GOT3 (cell line): ENCODE measurements at regions not wholly inside any gene's neighbourhood (a gene's known extent, or its start where the extent isn't known, plus 50 kb on each side); places are given as distances from the start of the nearest gene placed in this dataset.
"Not testable (repeated sequence)": the region's sequence is repeated elsewhere in the genome, so short reads cannot be mapped to it uniquely, and the experiment has no call there.

Experiments used
- DNase-seq: peaks from one replicate; lab custom pipeline; 2025; ENCODE audit warnings: mixed read lengths; lab: John Stamatoyannopoulos, UW

DNA sequence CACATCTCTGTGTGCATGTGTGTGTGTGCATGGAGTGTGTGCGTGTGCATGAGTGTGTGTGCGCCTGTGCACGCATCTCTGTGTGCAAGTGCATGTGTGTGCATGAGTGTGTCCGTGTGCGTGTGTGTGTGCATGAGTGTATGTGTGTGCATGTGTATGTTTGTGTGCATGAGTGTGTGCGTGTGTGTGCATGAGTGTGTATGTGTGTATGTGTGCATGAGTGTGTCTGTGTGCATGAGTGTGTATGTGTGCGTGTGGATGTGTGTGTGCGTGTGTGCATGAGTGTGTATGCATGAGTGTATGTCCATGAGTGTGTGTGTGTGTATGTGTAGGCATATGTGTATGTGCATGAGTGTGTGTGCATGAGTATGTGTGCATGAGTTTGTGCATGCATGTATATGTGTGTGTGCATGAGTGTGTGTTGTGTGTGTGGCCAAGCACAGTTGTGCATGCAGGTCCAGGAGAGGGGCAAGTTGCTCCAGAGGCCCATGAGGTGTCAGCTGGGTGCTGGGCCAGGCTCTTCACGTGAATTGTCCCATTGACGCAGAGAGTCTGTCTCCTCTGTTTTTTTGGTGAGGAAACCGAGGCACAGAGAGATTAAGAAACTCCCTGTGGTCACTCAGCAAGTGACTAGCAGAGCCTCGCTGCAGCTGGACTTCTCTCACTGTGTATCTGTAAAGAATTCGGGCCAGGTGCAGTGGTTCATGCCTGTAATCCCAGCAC, 75.5 kb downstream of the ASB1 start:
- DNase-seq, result no peak

- DNase-seq, result no peak
These were observed 76.4 kb downstream of the ASB1 start for GRCh38 chr2:238502956-238503791.

- DNase-seq, result no peak
These were observed 77.6 kb downstream of the ASB1 start for GRCh38 chr2:238504181-238504931.

DNA sequence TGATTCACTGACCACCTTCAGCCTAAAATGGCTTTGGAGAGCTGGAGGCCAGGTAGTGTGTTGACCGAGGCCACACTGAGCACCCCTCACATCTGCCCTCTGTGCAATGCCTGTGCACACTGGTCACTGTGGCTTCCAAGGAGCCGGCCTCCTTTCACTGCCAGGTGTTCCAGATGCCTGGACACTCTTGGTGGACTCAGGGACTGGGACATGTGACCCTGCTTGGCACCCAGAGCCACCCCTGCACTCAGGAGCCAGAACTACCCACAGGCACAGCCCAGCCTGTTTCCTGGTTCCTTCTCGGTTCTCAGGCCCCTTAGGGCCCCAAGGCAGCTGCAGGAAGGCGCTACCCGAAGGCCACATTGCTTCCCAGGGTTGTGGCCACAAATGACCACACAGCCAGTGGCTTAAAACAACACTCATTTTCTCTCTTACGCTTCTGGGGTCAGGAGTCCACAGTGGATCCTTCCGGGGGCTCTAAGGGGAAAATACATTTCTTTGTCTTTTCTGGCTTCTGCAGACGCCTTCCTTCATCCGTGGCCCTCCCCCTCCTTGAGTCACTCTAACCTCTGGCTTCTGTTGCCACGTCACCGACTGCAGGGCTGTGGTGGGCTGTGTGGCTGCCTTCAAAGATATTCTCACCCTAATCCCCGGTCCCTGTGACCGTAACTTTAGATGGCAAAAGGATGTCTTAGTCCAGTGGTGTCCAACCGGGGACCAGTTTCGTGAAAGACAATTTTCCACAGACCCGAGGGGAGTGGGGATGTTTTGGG, 78.6 kb downstream of the ASB1 start:
- DNase-seq, result no peak

GRCh38 chr2:238505892-238506280, 79.2 kb downstream of the ASB1 start:
- no peak for DNase-seq

DNA sequence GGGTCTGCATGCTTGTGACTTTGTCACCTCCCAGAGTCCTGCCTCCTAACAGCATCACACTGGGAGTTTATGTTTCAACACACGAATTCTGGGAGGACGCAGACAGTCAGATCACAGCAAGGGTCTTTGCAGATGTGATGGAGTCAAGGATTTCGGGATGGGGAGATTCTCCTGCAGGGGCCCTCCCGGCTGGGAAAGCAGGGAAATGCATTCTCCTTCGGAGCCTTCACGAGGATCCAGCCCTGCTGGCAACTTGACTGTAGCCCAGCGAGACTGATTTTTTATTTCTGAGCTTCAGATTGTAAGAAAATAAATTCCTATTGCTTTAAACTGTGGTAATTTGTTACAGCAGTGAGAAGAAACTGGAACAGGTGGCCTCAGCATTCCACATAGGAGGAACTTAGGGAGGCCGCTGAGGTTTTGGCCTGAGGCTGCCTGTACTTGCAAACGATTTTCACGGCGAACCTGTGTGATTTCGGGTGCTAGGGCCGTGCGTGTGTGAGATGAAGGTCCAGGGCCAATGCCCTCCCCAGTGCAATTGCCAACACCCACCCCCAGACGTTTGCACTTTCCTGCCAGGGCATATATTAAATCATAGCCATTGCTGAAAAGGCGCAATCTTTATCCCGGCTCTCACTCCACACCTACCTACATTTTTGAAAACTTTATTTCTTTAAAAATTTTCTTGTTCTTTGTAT, 79.8 kb downstream of the ASB1 start:
- no peak for DNase-seq

- no peak for DNase-seq
These were observed 81.1 kb downstream of the ASB1 start for GRCh38 chr2:238507836-238508235.

DNA sequence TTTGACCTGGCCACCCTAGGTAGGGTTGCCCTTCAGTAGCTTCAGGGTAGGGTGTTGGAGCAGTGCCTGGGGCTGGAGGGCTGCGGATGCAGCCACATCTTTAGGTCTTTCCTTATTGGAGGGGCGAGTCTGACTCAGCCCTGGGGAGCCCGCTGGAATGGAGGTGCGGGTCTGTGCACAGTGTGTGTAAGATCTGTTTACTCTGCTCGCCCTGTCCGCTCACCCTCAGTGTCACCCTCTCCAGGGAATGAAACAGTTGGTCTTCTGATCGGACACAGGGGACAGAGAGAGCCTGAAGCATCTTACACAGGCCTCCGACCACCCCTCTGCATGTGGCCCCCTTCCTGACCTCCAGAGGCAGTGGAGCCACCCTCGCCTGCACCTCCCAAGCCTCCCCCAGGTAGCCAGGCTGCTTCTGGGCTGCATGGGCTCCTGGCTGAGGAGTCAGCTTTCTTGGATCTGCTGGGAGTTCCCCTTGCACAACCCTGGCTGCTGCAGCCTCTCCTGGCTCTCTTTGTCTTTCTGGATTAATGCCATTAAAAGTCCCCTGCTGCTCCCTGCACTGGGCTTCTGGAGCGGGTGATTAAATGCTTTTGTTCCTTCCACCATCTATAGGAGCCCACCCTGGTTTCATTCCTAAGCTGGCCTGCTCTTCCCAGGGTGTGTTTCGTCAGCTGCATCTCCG, 82.6 kb downstream of the ASB1 start:
- DNase-seq, result no peak

- no peak for DNase-seq
These were observed 83.2 kb downstream of the ASB1 start for GRCh38 chr2:238509903-238510302.

- DNase-seq, result no peak
These were observed 84.3 kb downstream of the ASB1 start for GRCh38 chr2:238510911-238511613.

- DNase-seq, result no peak
These were observed 84.9 kb downstream of the ASB1 start for GRCh38 chr2:238511614-238511950.

GRCh38 chr2:238512247-238512867, 85.6 kb downstream of the ASB1 start:
- no peak for DNase-seq

GRCh38 chr2:238513346-238513745, 86.6 kb downstream of the ASB1 start:
- no peak for DNase-seq

DNA sequence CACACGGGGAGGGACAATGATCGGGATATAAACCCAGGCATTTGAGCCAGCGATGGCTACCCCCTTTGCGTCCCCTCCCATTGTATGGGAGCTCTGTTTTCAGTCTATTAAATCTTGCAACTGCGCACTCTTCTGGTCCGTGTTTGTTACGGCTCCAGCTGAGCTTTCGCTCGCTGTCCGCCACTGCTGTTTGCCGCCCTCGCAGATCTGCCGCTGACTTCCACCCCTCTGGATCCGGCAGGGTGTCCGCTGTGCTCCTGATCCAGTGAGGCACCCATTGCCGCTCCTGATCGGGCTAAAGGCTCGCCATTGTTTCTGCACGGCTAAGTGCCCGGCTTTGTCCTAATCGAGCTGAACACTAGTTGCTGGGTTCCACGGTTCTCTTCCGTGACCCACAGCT, 87.3 kb downstream of the ASB1 start:
- not testable (repeated sequence) for DNase-seq

DNA sequence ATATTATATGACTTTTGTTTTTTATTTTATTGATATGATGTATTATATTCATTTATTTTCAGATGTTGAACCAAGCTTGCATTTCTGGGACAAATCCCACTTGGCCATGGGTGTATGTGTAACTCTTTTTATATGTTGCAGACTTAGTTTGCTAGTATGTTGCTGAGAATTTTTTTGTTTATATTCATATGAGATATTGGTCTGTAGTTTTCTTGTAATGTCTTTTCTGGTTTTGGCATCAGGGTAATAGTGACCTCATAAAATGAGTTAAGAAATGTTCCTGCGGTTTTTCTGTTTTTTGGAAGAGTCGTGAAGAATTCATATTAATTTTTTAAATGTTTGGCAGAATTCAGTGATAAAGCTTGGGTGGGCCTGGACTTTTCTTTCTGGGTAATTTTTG, 88.7 kb downstream of the ASB1 start:
- no peak for DNase-seq

- no peak for DNase-seq
These were observed 90.5 kb downstream of the ASB1 start for GRCh38 chr2:238517209-238517608.

- DNase-seq, result no peak
These were observed 91.6 kb downstream of the ASB1 start for GRCh38 chr2:238518172-238518820.

- DNase-seq, result no peak
These were observed 92.1 kb downstream of the ASB1 start for GRCh38 chr2:238518821-238519186.

DNA sequence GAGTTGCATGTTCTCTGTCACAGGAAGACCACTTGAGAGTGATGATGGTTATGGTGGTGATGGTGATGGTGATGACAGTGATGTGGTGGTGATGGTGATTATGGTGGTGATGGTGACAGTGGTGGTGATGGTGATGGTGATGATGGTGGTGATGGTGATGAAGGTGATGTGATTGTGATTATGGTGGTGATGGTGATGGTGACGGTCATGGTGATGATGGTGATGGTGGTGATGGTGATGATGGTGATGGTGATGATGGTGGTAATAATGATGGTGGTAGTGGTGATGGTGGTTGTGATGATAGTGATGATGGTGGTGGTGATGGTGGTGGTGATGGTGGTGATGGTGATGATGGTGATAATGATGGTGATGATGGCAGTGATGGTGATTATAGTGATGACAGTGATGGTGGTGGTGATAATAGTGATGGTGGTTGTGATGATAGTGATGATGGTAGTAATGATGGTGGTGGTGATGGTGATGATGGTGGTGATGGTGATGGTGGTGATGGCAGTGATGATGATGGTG, 93.7 kb downstream of the ASB1 start:
- DNase-seq, result no peak
